B cell (primary cell): ENCODE measurements at regions not wholly inside any gene's neighbourhood (a gene's known extent, or its start where the extent isn't known, plus 50 kb on each side); places are given as distances from the start of the nearest gene placed in this dataset.
"Not testable (repeated sequence)": the region's sequence is repeated elsewhere in the genome, so short reads cannot be mapped to it uniquely, and the experiment has no call there.

Experiments used
- EZH2 ChIP-seq: IDR thresholded peaks from 2 replicates; pipeline ENCODE4 v1.6.1; 2012; ENCODE audit warnings: borderline replicate concordance, low read depth, mild to moderate bottlenecking, moderate library complexity, low read length; ENCODE audit not compliant: insufficient read depth, poor library complexity, severe bottlenecking
- TF ChIP-seq, protein P1 (sequence below): fragments of 200-600 bp; IDR thresholded peaks from one replicate; pipeline ENCODE4 v1.8.0; 2022; ENCODE audit warnings: antibody characterized with exemption, mild to moderate bottlenecking

DNA sequence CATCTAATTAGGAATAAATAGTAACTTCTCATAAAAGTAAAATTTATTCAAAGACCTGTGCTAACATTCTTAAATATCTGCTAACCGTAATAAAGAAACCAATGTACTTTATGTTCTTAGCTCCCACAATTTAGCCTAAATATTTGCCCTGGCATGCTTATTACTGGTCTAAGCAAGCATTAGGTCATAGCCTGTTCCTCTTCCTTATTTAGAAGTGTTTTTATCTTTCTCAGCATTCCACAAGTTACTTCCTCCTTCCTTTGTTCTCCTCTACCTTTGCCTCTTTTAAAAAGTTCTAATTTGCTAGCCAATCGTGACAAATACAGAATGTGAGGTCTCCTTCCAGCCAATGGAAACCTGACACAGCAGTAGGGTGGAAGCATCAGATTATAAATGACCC is 173.3 kb downstream of the TEX13C start:
- TF ChIP-seq, protein P1, sequence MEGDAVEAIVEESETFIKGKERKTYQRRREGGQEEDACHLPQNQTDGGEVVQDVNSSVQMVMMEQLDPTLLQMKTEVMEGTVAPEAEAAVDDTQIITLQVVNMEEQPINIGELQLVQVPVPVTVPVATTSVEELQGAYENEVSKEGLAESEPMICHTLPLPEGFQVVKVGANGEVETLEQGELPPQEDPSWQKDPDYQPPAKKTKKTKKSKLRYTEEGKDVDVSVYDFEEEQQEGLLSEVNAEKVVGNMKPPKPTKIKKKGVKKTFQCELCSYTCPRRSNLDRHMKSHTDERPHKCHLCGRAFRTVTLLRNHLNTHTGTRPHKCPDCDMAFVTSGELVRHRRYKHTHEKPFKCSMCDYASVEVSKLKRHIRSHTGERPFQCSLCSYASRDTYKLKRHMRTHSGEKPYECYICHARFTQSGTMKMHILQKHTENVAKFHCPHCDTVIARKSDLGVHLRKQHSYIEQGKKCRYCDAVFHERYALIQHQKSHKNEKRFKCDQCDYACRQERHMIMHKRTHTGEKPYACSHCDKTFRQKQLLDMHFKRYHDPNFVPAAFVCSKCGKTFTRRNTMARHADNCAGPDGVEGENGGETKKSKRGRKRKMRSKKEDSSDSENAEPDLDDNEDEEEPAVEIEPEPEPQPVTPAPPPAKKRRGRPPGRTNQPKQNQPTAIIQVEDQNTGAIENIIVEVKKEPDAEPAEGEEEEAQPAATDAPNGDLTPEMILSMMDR = not testable (repeated sequence)
- TF ChIP-seq EZH2 = not testable (repeated sequence)
